Lung (tissue), 11 donors: ENCODE measurements at regions not wholly inside any gene's neighbourhood (a gene's known extent, or its start where the extent isn't known, plus 50 kb on each side); places are given as distances from the start of the nearest gene placed in this dataset.
"Not testable (repeated sequence)": the region's sequence is repeated elsewhere in the genome, so short reads cannot be mapped to it uniquely, and the experiment has no call there.

Source experiments
- ATAC-seq: fragments of 200-7000 bp; cut with Tn5 transposase; one replicate; pipeline ENCODE4 v1.9.1; 2020; ENCODE audit warnings: moderate number of reproducible peaks; ENCODE audit not compliant: insufficient read depth, low FRiP score
- DNase-seq, 3 donors: peaks; one replicate each; pipeline ENCODE4 v3.0.0-alpha.2; 2013 to 2017
- H3K27ac ChIP-seq, 2 donors: one replicate each; pipeline ENCODE4 v1.5.1; 2013; ENCODE audit warnings: mild to moderate bottlenecking in 2 of 2, moderate library complexity in 2 of 2, control low read depth in 1 of 2, inconsistent platforms in 1 of 2, low read depth in 1 of 2, low read length in 1 of 2
- H3K27me3 ChIP-seq, 3 donors: one replicate each; pipeline ENCODE4 v1.5.1; 2013; ENCODE audit warnings: low read length in 2 of 3; ENCODE audit not compliant: control insufficient read depth in 3 of 3, insufficient read depth in 3 of 3
- H3K36me3 ChIP-seq, 4 donors: one replicate each; pipeline ENCODE4 v1.5.1; 2013; ENCODE audit warnings: low read length in 4 of 4, mild to moderate bottlenecking in 1 of 4, moderate library complexity in 1 of 4; ENCODE audit not compliant: control insufficient read depth in 4 of 4, insufficient read depth in 4 of 4
- H3K4me1 ChIP-seq, 5 donors: one replicate each; pipeline ENCODE4 v1.5.1; 2013; ENCODE audit warnings: low read length in 5 of 5, mild to moderate bottlenecking in 2 of 5, moderate library complexity in 1 of 5; ENCODE audit not compliant: control insufficient read depth in 5 of 5, insufficient read depth in 5 of 5
- H3K4me3 ChIP-seq: one replicate; pipeline ENCODE4 v1.5.1; 2013; ENCODE audit warnings: mild to moderate bottlenecking, control low read depth, moderate library complexity
- H3K9ac ChIP-seq, 2 donors: one replicate each; pipeline ENCODE4 v1.5.1; 2013; ENCODE audit warnings: low read length in 2 of 2, control low read depth in 1 of 2; ENCODE audit not compliant: insufficient read depth in 1 of 2
- H3K9me3 ChIP-seq, 4 donors: one replicate each; pipeline ENCODE4 v1.5.1; 2013; ENCODE audit warnings: low read length in 3 of 4, mild to moderate bottlenecking in 1 of 4, moderate library complexity in 1 of 4; ENCODE audit not compliant: control insufficient read depth in 4 of 4, insufficient read depth in 3 of 4
- WGBS, 2 donors: extraction: QIAGEN DNeasy Blood & Tissue Kit; methylation state at CpG; one replicate each; pipeline ENCODE4 v1.1.7; 2013; 5-methylcytosine and 5-hydroxymethylcytosine counted together
- TF ChIP-seq, protein P1 (sequence below): IDR thresholded peaks from 2 replicates; pipeline ENCODE4 v1.5.1; 2012; ENCODE audit warnings: mild to moderate bottlenecking; ENCODE audit errors: control extremely low read depth, extremely low read depth
- donor health status: control.
- donor health status: control.
- donor health status: Bipolar disorder and iron deficiency.
- donor health status: healthy.
- donor health status: DM: yes; HTN: yes; CAD: no.

DNA sequence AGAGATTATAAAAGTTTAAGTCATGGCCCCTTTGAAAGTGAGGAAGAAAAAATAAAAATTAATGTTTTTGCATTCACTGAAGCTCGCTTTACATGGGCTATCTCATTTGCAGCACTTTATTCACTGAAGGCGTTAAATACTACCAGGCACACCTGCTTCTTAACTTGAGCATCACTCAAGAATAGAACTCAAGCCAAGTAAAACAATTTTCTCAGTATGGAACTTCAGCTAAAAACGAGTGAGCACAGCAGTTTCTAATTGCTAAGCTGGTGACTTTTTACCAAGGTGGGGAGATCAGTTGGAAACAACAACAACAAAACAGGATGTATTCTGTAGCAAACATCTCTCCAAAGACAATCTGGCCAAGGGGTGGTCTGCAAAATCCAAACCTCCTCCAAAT, 405.6 kb downstream of the RAB38 start:
- WGBS, 2 donors: 53 to 63% methylated on average over 3 of the region's 3 CpGs
- no peak for ATAC-seq
- no peaks in the 10 kb centered on the region for H3K36me3 ChIP-seq

DNA sequence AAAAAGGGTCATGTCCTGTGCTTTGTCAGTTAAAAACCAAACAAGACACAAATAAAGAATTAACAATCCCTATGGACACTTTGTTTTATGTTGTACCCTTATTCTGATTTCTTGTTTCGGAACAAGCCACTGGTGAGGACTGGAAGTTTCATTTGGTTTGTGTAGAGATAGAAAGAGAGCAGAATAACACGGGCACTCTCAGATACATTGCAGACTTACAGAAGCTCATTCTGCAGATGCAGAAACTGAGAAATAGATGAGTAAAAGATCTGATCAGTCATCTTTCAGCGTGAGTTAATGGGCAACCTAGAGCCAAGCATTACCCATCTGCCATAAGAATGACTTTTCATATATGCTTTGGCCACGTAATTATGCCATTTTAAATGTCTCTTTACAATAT, 407.6 kb downstream of the RAB38 start:
- WGBS, 2 donors: 83 to 87% methylated on average over 4 of the region's 4 CpGs
- DNase-seq (no peak), ATAC-seq (no peak)
- Histone ChIP-seq H3K4me1 (peaks cover 0 to 10% (median 0%) of the 10 kb centered on the region in 5 donors), H3K9ac (no peak overlapping the region), H3K9me3 (no peaks in the 10 kb centered on the region), H3K36me3 (no peaks in the 10 kb centered on the region), H3K27ac (no peak overlapping the region), H3K27me3 (no peaks in the 10 kb centered on the region), H3K4me3 (no peak overlapping the region)
- TF ChIP-seq, protein P1, sequence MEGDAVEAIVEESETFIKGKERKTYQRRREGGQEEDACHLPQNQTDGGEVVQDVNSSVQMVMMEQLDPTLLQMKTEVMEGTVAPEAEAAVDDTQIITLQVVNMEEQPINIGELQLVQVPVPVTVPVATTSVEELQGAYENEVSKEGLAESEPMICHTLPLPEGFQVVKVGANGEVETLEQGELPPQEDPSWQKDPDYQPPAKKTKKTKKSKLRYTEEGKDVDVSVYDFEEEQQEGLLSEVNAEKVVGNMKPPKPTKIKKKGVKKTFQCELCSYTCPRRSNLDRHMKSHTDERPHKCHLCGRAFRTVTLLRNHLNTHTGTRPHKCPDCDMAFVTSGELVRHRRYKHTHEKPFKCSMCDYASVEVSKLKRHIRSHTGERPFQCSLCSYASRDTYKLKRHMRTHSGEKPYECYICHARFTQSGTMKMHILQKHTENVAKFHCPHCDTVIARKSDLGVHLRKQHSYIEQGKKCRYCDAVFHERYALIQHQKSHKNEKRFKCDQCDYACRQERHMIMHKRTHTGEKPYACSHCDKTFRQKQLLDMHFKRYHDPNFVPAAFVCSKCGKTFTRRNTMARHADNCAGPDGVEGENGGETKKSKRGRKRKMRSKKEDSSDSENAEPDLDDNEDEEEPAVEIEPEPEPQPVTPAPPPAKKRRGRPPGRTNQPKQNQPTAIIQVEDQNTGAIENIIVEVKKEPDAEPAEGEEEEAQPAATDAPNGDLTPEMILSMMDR: no peak

More for the DNA sequence above, 405.6 kb downstream of the RAB38 start:
- Histone ChIP-seq H3K27ac (no peak overlapping the region), H3K27me3 (no peaks in the 10 kb centered on the region), H3K9me3 (no peaks in the 10 kb centered on the region), H3K9ac (no peak overlapping the region), H3K4me1 (peaks cover 0 to 10% (median 0%) of the 10 kb centered on the region in 5 donors), H3K4me3 (no peak overlapping the region)
- TF ChIP-seq, protein P1: no peak
- peak in 1 of 3 donors; percentile 57 for DNase-seq

DNA sequence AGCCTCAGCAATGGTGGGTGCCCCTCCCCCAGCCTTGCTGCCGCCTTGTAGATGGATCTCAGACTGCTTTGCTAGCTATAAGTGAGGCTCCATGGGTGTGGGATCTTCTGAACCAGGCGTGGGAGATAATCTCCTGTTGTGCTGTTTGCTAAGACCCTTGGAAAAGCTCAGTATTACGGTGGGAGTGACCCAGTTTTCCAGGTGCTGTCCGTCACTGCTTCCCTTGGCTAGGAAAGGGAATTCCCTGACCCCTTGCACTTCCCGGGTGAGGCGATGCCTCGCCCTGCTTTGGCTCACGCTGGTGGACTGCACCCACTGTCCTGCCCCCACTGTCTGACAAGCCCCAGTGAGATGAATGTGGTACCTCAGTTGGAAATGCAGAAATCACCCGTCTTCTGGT, 411.2 kb downstream of the RAB38 start:
- not testable (repeated sequence) for H3K4me3 ChIP-seq, ATAC-seq, H3K9me3 ChIP-seq, H3K27ac ChIP-seq, H3K36me3 ChIP-seq, H3K9ac ChIP-seq, DNase-seq, H3K27me3 ChIP-seq
- 66 to 80% methylated on average over 9 of the region's 9 CpGs for WGBS, 2 donors
- peaks cover 0 to 10% (median 0%) of the 10 kb centered on the region in 5 donors for H3K4me1 ChIP-seq

DNA sequence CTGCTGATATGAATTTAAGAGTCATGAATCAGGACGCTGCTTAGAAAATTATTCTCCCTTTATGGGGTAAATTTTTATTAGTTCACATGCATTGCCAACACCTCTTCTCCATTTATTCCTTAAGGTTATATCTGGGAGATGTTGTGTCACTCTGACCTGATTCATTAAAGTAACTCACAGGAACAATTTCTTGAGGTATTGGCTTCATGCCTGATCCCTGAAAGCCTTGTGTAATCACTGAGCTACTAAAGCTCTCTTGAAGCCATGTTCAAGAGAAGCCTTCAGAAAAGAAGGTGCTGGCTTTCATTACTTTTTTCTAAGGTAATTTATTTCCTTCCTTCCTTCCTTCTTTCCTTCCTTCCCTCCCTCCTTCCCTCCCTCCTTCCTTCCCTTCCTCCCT, 420.6 kb downstream of the RAB38 start:
- Histone ChIP-seq H3K4me3 (no peak overlapping the region), H3K27me3 (no peaks in the 10 kb centered on the region), H3K36me3 (no peaks in the 10 kb centered on the region), H3K4me1 (peaks cover 0 to 8% (median 0%) of the 10 kb centered on the region in 5 donors), H3K27ac (no peak overlapping the region), H3K9me3 (no peaks in the 10 kb centered on the region), H3K9ac (no peak overlapping the region)
- TF ChIP-seq, protein P1: no peak
- DNase-seq (peak in 1 of 3 donors; percentile 42), ATAC-seq (no peak)
- 69 to 95% methylated on average over 1 of the region's 1 CpG for WGBS, 2 donors
